A549 (cell line): ENCODE measurements at regions not wholly inside any gene's neighbourhood (a gene's known extent, or its start where the extent isn't known, plus 50 kb on each side); places are given as distances from the start of the nearest gene placed in this dataset.

Experiments used
- CEBPB ChIP-seq, 2 experiments: fragments of >200 bp in 1 of 2; sonication (Bioruptor Twin) in 1 of 2; formaldehyde crosslinking in 1 of 2; IDR thresholded peaks; 2 replicates each; pipeline ENCODE4 v1.6.1; 2012 to 2016
- CHD2 ChIP-seq: fragments of 150-350 bp; IDR thresholded peaks from 2 replicates; pipeline ENCODE4 v1.6.1; 2014; ENCODE audit warnings: low read length; ENCODE audit not compliant: partially characterized antibody
- CTCF ChIP-seq: fragments of >200 bp; sonication (Bioruptor Twin); formaldehyde crosslinking; IDR thresholded peaks from 3 replicates; pipeline ENCODE4 v1.5.1; 2016
- EP300 ChIP-seq, 2 experiments: fragments of >200 bp; sonication (Bioruptor Twin); formaldehyde crosslinking; IDR thresholded peaks; 2 replicates in 1 of 2; 3 replicates in 1 of 2; pipeline ENCODE4 v1.6.1; 2016 to 2017
- FOXS1 ChIP-seq: fragments of 250-450 bp; sonication (Bioruptor Pico); IDR thresholded peaks from 2 replicates; pipeline ENCODE4 v1.5.0; 2020; ENCODE audit warnings: mild to moderate bottlenecking, moderate library complexity
- MYC ChIP-seq: IDR thresholded peaks from 2 replicates; pipeline ENCODE4 v1.6.1; 2012; ENCODE audit warnings: mild to moderate bottlenecking, inconsistent platforms, low read length, improper control_type of control experiment, borderline replicate concordance
- POLR2A ChIP-seq: IDR thresholded peaks from 2 replicates; pipeline ENCODE4 v1.6.1; 2012; ENCODE audit warnings: mild to moderate bottlenecking, low read length
- ZC3H11A ChIP-seq: fragments of 450-650 bp; IDR thresholded peaks from 2 replicates; pipeline ENCODE4 v1.6.1; 2014; ENCODE audit warnings: antibody characterized with exemption, mild to moderate bottlenecking
- TF ChIP-seq, protein P1 (sequence below): fragments of 450-650 bp; IDR thresholded peaks from 2 replicates; pipeline ENCODE4 v1.6.1; 2014; ENCODE audit warnings: antibody characterized with exemption
- TF ChIP-seq, protein P2 (sequence below): fragments of 250-450 bp; sonication (Bioruptor Pico); IDR thresholded peaks from 2 replicates; pipeline ENCODE4 v1.5.0; 2021; ENCODE audit warnings: mild to moderate bottlenecking, moderate library complexity, borderline replicate concordance

- TF ChIP-seq CTCF (no peak), CHD2 (no peak), FOXS1 (no peak), POLR2A (no peak), ZC3H11A (no peak), EP300 (IDR thresholded peaks at IDR 0.05) (no peak), MYC (no peak), CEBPB (IDR thresholded peaks at IDR 0.05) (no peak)
- TF ChIP-seq, protein P1, sequence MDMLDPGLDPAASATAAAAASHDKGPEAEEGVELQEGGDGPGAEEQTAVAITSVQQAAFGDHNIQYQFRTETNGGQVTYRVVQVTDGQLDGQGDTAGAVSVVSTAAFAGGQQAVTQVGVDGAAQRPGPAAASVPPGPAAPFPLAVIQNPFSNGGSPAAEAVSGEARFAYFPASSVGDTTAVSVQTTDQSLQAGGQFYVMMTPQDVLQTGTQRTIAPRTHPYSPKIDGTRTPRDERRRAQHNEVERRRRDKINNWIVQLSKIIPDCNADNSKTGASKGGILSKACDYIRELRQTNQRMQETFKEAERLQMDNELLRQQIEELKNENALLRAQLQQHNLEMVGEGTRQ: no peak
- TF ChIP-seq, protein P2, sequence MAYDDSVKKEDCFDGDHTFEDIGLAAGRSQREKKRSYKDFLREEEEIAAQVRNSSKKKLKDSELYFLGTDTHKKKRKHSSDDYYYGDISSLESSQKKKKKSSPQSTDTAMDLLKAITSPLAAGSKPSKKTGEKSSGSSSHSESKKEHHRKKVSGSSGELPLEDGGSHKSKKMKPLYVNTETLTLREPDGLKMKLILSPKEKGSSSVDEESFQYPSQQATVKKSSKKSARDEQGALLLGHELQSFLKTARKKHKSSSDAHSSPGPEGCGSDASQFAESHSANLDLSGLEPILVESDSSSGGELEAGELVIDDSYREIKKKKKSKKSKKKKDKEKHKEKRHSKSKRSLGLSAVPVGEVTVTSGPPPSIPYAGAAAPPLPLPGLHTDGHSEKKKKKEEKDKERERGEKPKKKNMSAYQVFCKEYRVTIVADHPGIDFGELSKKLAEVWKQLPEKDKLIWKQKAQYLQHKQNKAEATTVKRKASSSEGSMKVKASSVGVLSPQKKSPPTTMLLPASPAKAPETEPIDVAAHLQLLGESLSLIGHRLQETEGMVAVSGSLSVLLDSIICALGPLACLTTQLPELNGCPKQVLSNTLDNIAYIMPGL: no peak
Observed at GRCh38 chr7:4438723-4439245, 243.3 kb upstream of the FOXK1 start.
